ENCODE measurements at regions not wholly inside any gene's neighbourhood (a gene's known extent, or its start where the extent isn't known, plus 50 kb on each side); places are given as distances from the start of the nearest gene placed in this dataset.

DNA sequence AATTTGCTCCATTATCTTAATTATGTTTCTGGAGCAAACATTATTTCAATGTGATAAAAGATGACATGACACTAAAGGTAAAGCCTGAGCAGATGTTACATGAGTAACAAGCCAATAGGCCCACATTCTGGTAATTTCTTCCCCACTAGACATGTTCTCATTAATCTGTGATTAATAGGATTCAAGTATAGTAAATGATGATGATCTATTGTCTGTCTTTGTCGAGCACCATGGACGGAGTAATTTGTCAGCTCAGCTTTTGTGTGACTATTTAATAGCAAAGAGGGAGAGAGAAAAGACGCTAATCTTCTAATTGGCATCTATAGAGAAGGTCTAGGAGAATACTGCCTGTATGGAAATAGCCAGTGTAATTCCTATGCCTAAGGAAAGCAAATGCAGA is 62.2 kb upstream of the INSM2 start:
- Histone ChIP-seq H2AFZ (no peak overlapping the region), H3K4me1 (ENCODE audit: insufficient read depth) (no peaks in the 10 kb centered on the region), H3K27ac (no peak overlapping the region), H3K27me3 (peaks cover 11% of the 10 kb centered on the region), H4K20me1 (ENCODE audit: insufficient read depth, poor library complexity, severe bottlenecking) (no peaks in the 10 kb centered on the region), H3K4me2 (no peak overlapping the region), H3K9me3 (ENCODE audit: low read depth) (no peaks in the 10 kb centered on the region), H3K79me2 (no peaks in the 10 kb centered on the region), H3K36me3 (replicated peaks; ENCODE audit: insufficient read depth, low read depth) (no peaks in the 10 kb centered on the region), H3K9me2 (replicated peaks; ENCODE audit: insufficient read depth) (no peaks in the 10 kb centered on the region), H3K4me3 (no peak overlapping the region)
- TF ChIP-seq EZH2 (IDR thresholded peaks at IDR 0.05; ENCODE audit: borderline replicate concordance) (no peak), EZH2phosphoT487 (IDR thresholded peaks at IDR 0.05; ENCODE audit: low read depth, severe bottlenecking, unreplicated experiment) (no peak)
- TF ChIP-seq, protein P1, sequence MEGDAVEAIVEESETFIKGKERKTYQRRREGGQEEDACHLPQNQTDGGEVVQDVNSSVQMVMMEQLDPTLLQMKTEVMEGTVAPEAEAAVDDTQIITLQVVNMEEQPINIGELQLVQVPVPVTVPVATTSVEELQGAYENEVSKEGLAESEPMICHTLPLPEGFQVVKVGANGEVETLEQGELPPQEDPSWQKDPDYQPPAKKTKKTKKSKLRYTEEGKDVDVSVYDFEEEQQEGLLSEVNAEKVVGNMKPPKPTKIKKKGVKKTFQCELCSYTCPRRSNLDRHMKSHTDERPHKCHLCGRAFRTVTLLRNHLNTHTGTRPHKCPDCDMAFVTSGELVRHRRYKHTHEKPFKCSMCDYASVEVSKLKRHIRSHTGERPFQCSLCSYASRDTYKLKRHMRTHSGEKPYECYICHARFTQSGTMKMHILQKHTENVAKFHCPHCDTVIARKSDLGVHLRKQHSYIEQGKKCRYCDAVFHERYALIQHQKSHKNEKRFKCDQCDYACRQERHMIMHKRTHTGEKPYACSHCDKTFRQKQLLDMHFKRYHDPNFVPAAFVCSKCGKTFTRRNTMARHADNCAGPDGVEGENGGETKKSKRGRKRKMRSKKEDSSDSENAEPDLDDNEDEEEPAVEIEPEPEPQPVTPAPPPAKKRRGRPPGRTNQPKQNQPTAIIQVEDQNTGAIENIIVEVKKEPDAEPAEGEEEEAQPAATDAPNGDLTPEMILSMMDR (IDR thresholded peaks at IDR 0.05; ENCODE audit: poor library complexity), result no peak
- 80% methylated on average over 3 of the region's 3 CpGs for WGBS (ENCODE audit: low lambda C conversion rate, missing lambda C conversion rate)
- no peak for DNase-seq (ENCODE audit: low spot score)

DNA sequence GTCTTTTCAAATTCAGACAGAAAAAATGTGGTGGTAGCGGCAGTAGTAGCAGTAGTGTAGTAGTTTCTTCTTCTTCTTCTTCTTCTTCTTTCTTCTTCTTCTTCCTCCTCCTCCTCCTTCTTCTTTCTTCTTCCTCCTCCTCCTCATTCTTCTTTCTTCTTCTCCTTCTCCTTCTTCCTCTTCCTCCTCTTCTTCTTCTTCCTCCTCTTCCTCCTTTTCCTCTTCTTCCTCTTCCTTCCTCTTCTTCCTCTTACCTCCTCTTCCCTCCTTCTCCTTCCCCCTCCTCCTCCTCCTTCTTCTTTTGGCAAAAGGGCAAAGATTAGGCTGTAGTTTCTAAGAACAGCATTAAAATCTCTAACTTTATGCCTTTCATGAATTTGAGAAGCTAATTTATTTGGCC is 59.6 kb upstream of the INSM2 start:
- H3K79me2 ChIP-seq, result no peaks in the 10 kb centered on the region
- H2AFZ ChIP-seq, result no peak overlapping the region
- no peak for TF ChIP-seq EZH2 (IDR thresholded peaks at IDR 0.05; ENCODE audit: borderline replicate concordance)
- TF ChIP-seq, protein P1 (IDR thresholded peaks at IDR 0.05; ENCODE audit: poor library complexity), result no peak
- no peak for TF ChIP-seq EZH2phosphoT487 (IDR thresholded peaks at IDR 0.05; ENCODE audit: low read depth, severe bottlenecking, unreplicated experiment)
- no peak for DNase-seq (ENCODE audit: low spot score)
- no peaks in the 10 kb centered on the region for H3K9me2 ChIP-seq (replicated peaks; ENCODE audit: insufficient read depth)
- 100% methylated on average over 1 of the region's 1 CpG for WGBS (ENCODE audit: low lambda C conversion rate, missing lambda C conversion rate)
- no peaks in the 10 kb centered on the region for H3K36me3 ChIP-seq (replicated peaks; ENCODE audit: insufficient read depth, low read depth)
- no peak overlapping the region for H3K4me2 ChIP-seq
- no peak overlapping the region for H3K27ac ChIP-seq
- no peak overlapping the region for H3K4me3 ChIP-seq
- no peaks in the 10 kb centered on the region for H4K20me1 ChIP-seq (ENCODE audit: insufficient read depth, poor library complexity, severe bottlenecking)
- H3K4me1 ChIP-seq (ENCODE audit: insufficient read depth), result no peaks in the 10 kb centered on the region
- no peaks in the 10 kb centered on the region for H3K9me3 ChIP-seq (ENCODE audit: low read depth)
- peaks cover 15% of the 10 kb centered on the region for H3K27me3 ChIP-seq

DNA sequence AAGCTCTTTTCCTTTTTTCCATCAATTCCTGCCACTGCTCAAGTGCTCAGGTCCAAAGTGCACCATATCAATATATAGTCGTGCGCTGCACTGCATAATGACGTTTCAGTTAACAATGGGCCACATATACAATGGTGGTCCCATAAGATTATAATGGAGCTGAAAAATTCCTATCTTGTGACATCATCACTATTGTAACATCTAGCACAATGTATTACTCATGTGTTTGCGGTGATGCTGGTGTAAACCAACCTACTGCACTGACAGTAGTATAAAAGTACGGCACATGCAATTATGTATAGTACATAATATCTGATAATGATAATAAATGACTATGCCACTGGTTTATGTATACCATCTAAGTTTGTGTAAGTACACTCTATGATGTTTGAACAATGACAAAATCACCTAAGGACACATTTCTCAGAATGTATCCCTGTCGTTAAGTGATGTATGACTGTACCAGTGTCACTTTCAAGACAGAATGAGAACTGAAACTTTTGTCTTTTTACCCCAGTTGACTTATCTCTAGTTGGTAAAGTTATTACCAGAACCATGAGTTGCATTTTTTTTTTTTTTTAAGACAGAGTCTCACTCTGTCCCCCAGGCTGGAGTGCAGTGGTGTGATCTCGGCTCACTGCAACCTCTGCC is 53.7 kb upstream of the INSM2 start:
- no peak for TF ChIP-seq EZH2 (IDR thresholded peaks at IDR 0.05; ENCODE audit: borderline replicate concordance)
- TF ChIP-seq EZH2phosphoT487 (IDR thresholded peaks at IDR 0.05; ENCODE audit: low read depth, severe bottlenecking, unreplicated experiment), result no peak
- TF ChIP-seq, protein P1 (IDR thresholded peaks at IDR 0.05; ENCODE audit: poor library complexity), result no peak

More for the DNA sequence above, 53.7 kb upstream of the INSM2 start:
- Histone ChIP-seq H3K4me2 (no peak overlapping the region), H4K20me1 (ENCODE audit: insufficient read depth, poor library complexity, severe bottlenecking) (no peaks in the 10 kb centered on the region), H3K36me3 (replicated peaks; ENCODE audit: insufficient read depth, low read depth) (no peaks in the 10 kb centered on the region), H3K4me3 (no peak overlapping the region), H3K9me2 (replicated peaks; ENCODE audit: insufficient read depth) (no peaks in the 10 kb centered on the region), H3K27me3 (peaks cover 15% of the 10 kb centered on the region), H3K27ac (no peak overlapping the region), H3K4me1 (ENCODE audit: insufficient read depth) (no peaks in the 10 kb centered on the region), H3K79me2 (no peaks in the 10 kb centered on the region), H2AFZ (no peak overlapping the region), H3K9me3 (ENCODE audit: low read depth) (no peaks in the 10 kb centered on the region)
- no peak for DNase-seq (ENCODE audit: low spot score)
- 84% methylated on average over 7 of the region's 7 CpGs for WGBS (ENCODE audit: low lambda C conversion rate, missing lambda C conversion rate)
